PC-9 (cell line): ENCODE measurements at regions not wholly inside any gene's neighbourhood (a gene's known extent, or its start where the extent isn't known, plus 50 kb on each side); places are given as distances from the start of the nearest gene placed in this dataset.

Source experiments
- CTCF ChIP-seq: fragments of 200-600 bp; sonication (generic); conservative IDR thresholded peaks from 2 replicates; pipeline ENCODE4 v1.6.1; 2017; ENCODE audit warnings: mixed run types, antibody characterized with exemption, mild to moderate bottlenecking, moderate library complexity
- EZH2 ChIP-seq: fragments of 200-600 bp; sonication (generic); IDR thresholded peaks from 2 replicates; pipeline ENCODE4 v1.8.0; 2017; ENCODE audit warnings: antibody characterized with exemption, low read depth

DNA sequence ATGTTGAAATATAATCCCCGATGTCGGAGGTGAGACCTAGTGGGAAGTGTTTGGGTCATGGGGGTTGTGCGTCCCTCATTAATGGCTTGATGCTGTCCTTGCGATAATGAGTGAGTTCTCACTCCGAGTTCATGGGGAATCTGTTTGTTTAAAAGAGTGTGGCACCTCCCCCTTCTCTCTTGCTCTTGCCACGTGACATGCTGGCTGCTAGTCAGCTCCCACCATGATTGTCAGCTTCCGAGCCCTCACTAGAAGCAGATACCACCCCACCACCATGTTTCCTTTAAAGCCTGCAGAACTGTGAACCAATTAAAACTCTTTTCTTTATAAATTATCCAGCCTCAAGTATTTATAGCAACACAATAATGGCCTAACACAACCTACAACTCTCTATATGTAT lies 166.3 kb upstream of the MBNL1 start:
- TF ChIP-seq CTCF, result no peak
- no peak for TF ChIP-seq EZH2
